Stimulated activated CD4-positive, alpha-beta T cell treated with anti-CD3 and anti-CD28 coated beads, TNF-alpha, amount 100 ng/mL, for 24 hours (primary cell): ENCODE measurements at regions not wholly inside any gene's neighbourhood (a gene's known extent, or its start where the extent isn't known, plus 50 kb on each side); places are given as distances from the start of the nearest gene placed in this dataset.
A peak's percentile ranks its signal among the peaks of the same experiment; 100 is the strongest.
"Not testable (repeated sequence)": the region's sequence is repeated elsewhere in the genome, so short reads cannot be mapped to it uniquely, and the experiment has no call there.

Experiments used
- DNase-seq, 3 experiments: peaks; one replicate each; pipeline ENCODE4 v3.0.0-alpha.2; 2020; ENCODE audit warnings: low read depth in 3 of 3

- no peak for DNase-seq
These were observed 151.8 kb downstream of the UNC5CL start for GRCh38 chr6:40887079-40887791.

- DNase-seq: no peak
These were observed 153.8 kb downstream of the UNC5CL start for GRCh38 chr6:40885139-40885774.

GRCh38 chr6:40882323-40882997, 156.6 kb downstream of the UNC5CL start:
- no peak for DNase-seq

DNA sequence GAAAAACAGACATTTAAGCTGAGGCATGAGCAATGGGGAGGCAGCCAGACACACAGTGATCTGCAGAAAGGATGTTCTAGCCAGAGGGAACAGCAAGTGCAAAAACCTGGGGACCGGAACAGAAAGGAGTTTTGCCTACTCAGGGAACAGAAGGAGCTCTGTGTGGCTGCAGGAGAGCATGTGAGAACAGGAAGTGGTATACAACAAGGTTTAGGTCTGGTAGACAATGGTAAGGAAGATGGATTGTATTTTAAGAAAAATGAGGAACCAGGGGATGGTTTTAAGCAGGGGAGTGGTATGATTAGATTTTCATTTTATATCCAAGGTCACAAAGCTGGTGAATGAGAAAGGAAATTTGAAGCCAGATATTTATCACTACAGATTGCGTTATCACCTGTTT, 157.5 kb downstream of the UNC5CL start:
- DNase-seq: no peak

DNA sequence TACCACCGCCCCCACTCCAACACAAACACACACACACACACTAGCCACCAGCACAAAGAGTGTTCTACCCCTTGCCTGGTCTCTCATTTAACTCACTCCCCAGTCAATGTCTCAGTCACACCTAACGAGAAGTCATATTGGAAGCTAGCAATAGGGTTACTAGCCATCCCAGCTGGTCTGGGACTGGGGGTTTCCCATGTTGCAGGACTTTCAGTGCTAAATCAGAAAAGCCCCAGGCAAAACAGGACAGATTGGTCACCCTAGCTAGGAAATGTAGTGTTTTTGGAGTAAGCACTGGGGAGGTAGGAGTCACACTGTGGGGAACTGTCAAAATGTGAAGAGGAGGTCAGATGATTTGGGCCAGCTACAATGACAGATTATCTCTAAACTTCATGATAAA, 158.1 kb downstream of the UNC5CL start:
- DNase-seq: no peak

DNA sequence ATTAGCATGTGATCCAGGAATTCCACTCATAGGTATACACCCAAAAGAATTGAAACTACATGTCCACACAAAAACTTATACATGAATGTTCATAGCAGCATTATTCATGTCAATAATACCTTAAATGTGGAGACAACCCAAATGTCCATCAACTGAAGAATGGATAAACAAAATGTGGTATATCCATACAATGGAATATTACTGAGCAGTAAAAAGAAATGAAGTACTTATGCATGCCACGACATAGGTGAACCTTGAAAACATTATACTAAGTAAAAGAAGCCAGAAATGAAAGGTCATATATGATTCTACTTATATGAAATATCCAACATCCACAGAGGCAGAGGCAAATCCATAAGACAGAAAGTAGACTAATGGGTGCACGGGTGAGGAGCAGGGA, 159.9 kb downstream of the UNC5CL start:
- DNase-seq: no peak

DNA sequence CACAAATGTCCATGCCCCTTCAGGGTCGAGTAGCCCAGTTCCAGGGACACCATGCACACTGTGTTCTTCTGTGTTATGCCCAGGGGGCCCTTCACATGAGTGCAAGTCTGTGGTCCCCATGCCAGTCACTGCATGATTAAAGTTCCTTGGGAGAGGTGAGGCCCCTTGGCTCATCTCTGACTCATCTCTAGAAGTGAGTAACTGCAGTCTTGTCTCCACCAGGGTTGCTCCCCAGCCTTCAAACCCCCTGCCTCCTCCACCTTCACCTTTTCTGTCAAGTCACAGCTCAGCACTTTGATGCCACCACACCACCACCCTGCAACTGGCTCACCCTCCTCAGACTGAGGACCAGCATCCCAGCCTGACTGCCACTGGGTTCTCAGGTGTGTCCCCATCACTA, 161.7 kb downstream of the UNC5CL start:
- peak in 2 of 3 experiments; percentile 1 to 26 for DNase-seq

GRCh38 chr6:40876336-40876735, 162.7 kb downstream of the UNC5CL start:
- no peak for DNase-seq

DNA sequence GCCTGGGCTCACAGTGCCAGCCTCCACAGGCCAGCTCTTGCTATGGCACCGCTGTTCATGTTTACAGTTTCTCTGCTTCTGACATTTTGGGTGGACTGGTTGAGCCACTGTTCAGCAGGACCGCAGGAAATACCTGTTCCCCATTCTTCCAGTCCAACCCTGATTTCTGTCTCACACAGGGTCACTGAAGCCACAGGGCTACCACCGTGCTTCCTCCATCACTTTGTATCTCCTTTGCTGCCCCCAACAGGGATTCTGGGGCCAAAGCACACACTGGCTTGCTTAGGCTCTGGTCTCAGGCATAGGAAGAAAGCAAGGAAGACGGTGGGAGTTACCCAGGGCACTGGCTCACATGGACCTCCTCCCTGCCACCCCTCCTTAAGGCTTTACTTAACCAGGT, 164.5 kb downstream of the UNC5CL start:
- DNase-seq: peak in 1 of 3 experiments; percentile 1

- DNase-seq: no peak
These were observed 167.6 kb downstream of the UNC5CL start for GRCh38 chr6:40871424-40871823.

GRCh38 chr6:40868089-40868865, 170.7 kb downstream of the UNC5CL start:
- DNase-seq: not testable (repeated sequence)

DNA sequence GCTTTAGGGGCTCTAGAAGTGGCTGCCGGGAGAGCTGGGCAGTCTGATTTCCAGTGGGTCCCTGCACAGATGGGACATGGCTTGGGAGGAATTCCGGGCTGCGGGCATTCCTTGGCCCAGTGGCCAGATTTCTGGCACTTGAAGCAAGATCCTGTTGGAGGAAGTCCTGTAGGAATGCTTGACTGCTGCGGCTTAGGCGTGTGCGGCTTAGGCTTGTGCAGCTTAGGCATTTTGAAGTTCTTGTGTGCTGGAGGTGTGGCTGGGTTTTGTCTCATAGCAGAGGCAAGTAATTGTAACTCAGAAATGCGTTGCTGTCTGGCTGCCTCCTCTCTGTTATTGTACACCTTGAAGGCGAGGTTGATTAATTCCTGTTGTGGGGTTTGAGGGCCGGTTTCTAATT, 171.5 kb downstream of the UNC5CL start:
- not testable (repeated sequence) for DNase-seq

- not testable (repeated sequence) for DNase-seq
These were observed 173.8 kb downstream of the UNC5CL start for GRCh38 chr6:40865259-40865658.

- no peak for DNase-seq
These were observed 178.6 kb downstream of the UNC5CL start for GRCh38 chr6:40860443-40860842.

DNA sequence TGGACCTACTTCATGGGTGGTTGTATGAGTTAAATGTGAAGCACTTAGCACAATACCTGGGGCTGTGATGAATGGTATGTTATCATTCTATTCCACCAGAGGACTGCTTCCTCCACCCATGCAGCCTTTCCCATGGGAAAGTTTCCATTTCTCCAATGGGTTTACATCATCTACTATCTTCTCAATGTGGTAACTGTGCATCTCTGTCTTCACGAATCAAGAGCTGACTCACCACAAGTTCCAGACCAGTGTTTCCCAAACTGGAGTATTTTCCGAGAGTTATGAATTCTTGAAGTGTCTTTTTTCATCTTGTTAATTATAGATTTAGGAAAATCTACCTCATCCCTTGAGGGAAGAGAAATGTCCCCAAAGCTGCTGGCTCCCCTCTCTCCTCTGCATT, 182.8 kb downstream of the UNC5CL start:
- DNase-seq: no peak

DNA sequence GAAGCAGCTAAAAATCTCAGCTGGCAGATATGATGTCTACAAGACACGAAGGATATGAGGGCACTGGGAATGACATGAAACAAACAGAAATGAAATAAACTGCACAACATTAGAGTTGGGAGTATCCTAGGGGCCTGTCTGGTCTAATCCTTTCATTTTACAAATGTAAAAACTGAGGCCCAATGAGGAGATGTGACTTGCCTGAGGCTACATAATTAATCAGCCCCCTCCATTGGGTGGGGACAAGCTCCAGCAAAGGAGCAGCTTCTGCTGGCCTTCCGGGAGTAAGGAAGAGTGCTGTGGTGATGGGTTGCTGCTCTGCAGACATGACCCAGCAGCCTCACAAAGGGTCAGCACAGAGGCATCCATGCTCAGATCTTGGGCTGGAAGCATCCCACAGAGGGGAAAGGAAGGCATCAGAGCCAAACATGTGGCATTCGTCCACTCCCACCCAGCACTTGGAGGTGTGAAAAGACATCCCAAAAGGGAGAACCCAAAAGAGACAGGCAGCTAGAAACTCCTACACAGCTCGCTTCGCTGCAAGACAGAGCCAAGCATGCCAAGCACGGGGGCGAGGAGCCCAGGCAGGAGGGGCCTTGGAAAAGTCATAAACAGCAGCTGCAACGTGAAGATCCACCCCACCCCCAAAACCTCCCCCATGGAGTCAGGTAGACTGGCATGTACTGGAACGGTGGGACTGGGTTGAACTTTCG, 183.7 kb downstream of the UNC5CL start:
- DNase-seq: no peak

DNA sequence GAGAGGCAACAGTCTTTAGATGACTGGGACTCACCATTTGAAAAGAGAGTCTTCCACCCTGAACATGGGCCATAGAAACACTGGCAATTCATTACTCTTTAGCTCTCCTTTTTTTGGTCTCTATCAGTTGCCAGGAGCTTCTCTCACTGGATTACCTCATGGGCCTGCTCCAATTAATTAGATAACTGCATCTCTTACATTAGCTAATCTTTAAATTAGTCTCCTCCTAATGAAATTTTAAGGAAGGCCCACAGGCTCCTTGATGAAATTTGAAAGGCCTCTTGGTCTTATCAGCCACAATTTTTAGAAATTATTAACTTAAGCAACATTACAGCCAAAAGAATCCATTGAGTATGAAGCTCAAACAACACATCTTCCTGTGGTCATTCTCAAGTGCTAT, 184.4 kb downstream of the UNC5CL start:
- no peak for DNase-seq

DNA sequence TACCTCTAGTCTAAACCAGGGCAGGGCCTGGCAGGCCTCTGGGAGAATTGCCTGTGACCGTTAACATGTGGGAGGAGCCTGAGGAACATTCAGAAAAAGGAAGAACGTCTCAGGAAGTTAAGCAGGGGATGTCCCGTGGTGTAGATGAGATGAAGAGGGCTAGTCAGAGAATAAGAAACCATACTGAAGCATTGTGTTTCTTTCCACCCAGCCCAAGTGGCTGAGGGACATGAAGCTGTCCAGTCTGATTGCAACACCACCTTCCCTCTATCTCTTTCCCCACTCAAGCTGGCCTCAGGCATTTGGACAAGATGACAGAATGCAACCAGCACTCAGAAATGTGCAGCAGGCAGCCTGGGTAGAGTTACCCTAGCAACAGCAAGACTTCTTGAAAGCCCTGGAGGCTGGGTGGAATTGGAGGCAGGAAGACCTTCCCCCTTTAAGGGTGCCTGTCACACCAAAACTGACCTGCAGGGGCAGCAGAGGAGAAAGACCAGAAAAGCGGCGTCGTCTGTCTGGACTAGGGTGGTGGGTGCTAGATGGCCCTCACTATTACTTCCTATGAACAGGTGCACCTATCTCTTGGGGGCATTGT, 186.1 kb downstream of the UNC5CL start:
- DNase-seq: peak in 1 of 3 experiments; percentile 11

DNA sequence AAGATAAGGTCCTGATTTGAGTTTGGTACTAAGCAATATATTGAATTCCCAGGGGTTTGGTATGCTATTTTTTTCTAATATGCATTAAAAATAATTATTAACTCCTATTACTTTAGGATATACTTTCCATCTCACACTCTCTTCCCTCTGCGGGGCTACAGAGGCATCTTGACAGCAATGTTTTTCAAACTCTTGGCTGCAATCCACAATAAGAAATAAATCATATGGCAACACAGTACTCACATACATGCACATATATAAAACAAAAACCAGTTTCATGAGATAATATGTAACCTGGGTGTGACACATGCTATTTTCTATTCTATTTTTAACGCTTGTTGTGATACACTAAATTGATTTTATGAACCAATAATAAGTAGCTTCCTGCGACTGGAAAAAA, 189.5 kb downstream of the UNC5CL start:
- no peak for DNase-seq

GRCh38 chr6:40848868-40849514, 190.0 kb downstream of the UNC5CL start:
- no peak for DNase-seq

- DNase-seq: no peak
These were observed 191.0 kb downstream of the UNC5CL start for GRCh38 chr6:40848038-40848437.
